ENCODE measurements at regions not wholly inside any gene's neighbourhood (a gene's known extent, or its start where the extent isn't known, plus 50 kb on each side); places are given as distances from the start of the nearest gene placed in this dataset.

GRCh38 chr1:199901341-199901740 lies 126.2 kb upstream of the NR5A2 start:
- Histone ChIP-seq H3K79me2 (ENCODE audit: insufficient read depth, low read length) (no peaks in the 10 kb centered on the region), H3K4me1 (ENCODE audit: insufficient read depth, low read length) (no peaks in the 10 kb centered on the region), H3K4me2 (ENCODE audit: low read depth, low read length) (no peak overlapping the region), H2AFZ (ENCODE audit: low read length) (no peak overlapping the region), H3K27me3 (ENCODE audit: control insufficient read depth in 1 of 2, insufficient read depth in 2 of 2, low read length in 2 of 2) (no peaks in the 10 kb centered on the region), H3K27ac (ENCODE audit: extremely low read length, insufficient read depth, low read length) (no peak overlapping the region), H3K9ac (ENCODE audit: insufficient read depth, low read depth, low read length) (no peak overlapping the region), H3K9me3 (ENCODE audit: low read length) (no peaks in the 10 kb centered on the region), H3K4me3 (replicated peaks in 1 of 3; ENCODE audit: insufficient read depth in 1 of 3, low read depth in 2 of 3, low read length in 3 of 3) (no peak overlapping the region), H4K20me1 (ENCODE audit: insufficient read depth, low read length) (no peaks in the 10 kb centered on the region), H3K36me3 (replicated peaks in 1 of 2; ENCODE audit: control insufficient read depth in 1 of 2, insufficient read depth in 2 of 2, low read length in 2 of 2) (no peaks in the 10 kb centered on the region)
- DNase-seq (ENCODE audit: low spot score), result no peak
- in situ Hi-C loops (cut with HindIII; ENCODE audit: extremely low pct_ligation_motif_present, low pct_unique_long_range_greater_than_20kb) (no loop called here), intact Hi-C loops (cut with micrococcal nuclease; ENCODE audit: unreplicated experiment) (no loop called here)
- BruUV-seq (replicated peaks), result no TSS peak
- POLR2A ChIA-PET, result no interaction called here
- no peak for FAIRE-seq
- ATAC-seq, result no peak
- CTCF ChIA-PET (ENCODE audit: low intra/inter-chr PET ratio, low total read pairs), result no interaction called here
- TF ChIP-seq ZNF138 (CRISPR knock-in tag; IDR thresholded peaks at IDR 0.05; ENCODE audit: low read depth) (no peak), PLSCR1 (CRISPR knock-in tag; IDR thresholded peaks at IDR 0.05; ENCODE audit: borderline replicate concordance) (no peak), ZNF747 (CRISPR knock-in tag; IDR thresholded peaks at IDR 0.05; ENCODE audit: borderline replicate concordance) (no peak), CCAR2 (optimal IDR thresholded peaks at IDR 0.05; ENCODE audit: low read depth, low read length) (no peak), ZSCAN30 (CRISPR knock-in tag; IDR thresholded peaks at IDR 0.05) (no peak), ZBTB20 (CRISPR knock-in tag; IDR thresholded peaks at IDR 0.05; ENCODE audit: borderline replicate concordance, low read depth) (no peak), NR2F6 (IDR thresholded peaks at IDR 0.05) (no peak), NR2F6 (CRISPR knock-in tag; IDR thresholded peaks at IDR 0.05) (no peak), THAP7 (CRISPR knock-in tag; IDR thresholded peaks at IDR 0.05) (no peak), ZSCAN29 (CRISPR knock-in tag; conservative IDR thresholded peaks at IDR 0.05) (no peak), ZNF10 (CRISPR knock-in tag; IDR thresholded peaks at IDR 0.05; ENCODE audit: borderline replicate concordance, low read depth) (no peak), NCOA1 (CRISPR knock-in tag; IDR thresholded peaks at IDR 0.05) (no peak), ELF3 (CRISPR knock-in tag; IDR thresholded peaks at IDR 0.05) (no peak), DMTF1 (CRISPR knock-in tag; IDR thresholded peaks at IDR 0.05) (no peak), ZNF766 (CRISPR knock-in tag; IDR thresholded peaks at IDR 0.05; ENCODE audit: borderline replicate concordance) (no peak), ZNF777 (CRISPR knock-in tag; IDR thresholded peaks at IDR 0.05) (no peak), YEATS2 (CRISPR knock-in tag; IDR thresholded peaks at IDR 0.05; ENCODE audit: borderline replicate concordance) (no peak)
- TF ChIP-seq, protein P1, sequence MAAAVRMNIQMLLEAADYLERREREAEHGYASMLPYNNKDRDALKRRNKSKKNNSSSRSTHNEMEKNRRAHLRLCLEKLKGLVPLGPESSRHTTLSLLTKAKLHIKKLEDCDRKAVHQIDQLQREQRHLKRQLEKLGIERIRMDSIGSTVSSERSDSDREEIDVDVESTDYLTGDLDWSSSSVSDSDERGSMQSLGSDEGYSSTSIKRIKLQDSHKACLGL (CRISPR knock-in tag; IDR thresholded peaks at IDR 0.05), result no peak
- TF ChIP-seq, protein P2, sequence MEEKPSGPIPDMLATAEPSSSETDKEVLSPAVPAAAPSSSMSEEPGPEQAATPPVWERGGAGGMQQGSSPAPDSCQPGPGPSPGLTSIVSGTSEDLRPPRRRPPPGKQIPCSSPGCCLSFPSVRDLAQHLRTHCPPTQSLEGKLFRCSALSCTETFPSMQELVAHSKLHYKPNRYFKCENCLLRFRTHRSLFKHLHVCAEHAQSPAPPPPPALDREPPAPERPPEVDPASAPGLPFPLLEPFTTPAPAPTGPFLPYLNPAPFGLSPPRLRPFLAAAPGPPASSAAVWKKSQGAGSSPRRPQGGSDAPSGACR (CRISPR knock-in tag; IDR thresholded peaks at IDR 0.05), result no peak
